Spleen (tissue), 11 donors: ENCODE measurements at regions not wholly inside any gene's neighbourhood (a gene's known extent, or its start where the extent isn't known, plus 50 kb on each side); places are given as distances from the start of the nearest gene placed in this dataset.

ENCODE experiments used
- DNase-seq: peaks from one replicate; pipeline ENCODE4 v3.0.0-alpha.2; 2020
- H3K27ac ChIP-seq, 8 donors: fragments of 200-600 bp; sonication (generic) in 7 of 8; 1 replicate in 4 of 8; 2 replicates in 4 of 8; pipeline versions ENCODE4 v1.5.0 to v1.8.0; 2016 to 2021; ENCODE audit warnings: inconsistent platforms in 4 of 8, mild to moderate bottlenecking in 4 of 8, moderate library complexity in 1 of 8
- H3K27me3 ChIP-seq, 7 donors: fragments of 200-600 bp; sonication (generic) in 6 of 7; replicated peaks in 1 of 7; 1 replicate in 4 of 7; 2 replicates in 3 of 7; pipeline versions ENCODE4 v1.5.0 to v1.8.0; 2016 to 2021; ENCODE audit warnings: inconsistent platforms in 3 of 7, mild to moderate bottlenecking in 1 of 7
- H3K36me3 ChIP-seq, 6 donors: fragments of 200-600 bp; sonication (generic) in 5 of 6; 1 replicate in 4 of 6; 2 replicates in 2 of 6; pipeline versions ENCODE4 v1.5.0 to v1.8.0; 2016 to 2021; ENCODE audit warnings: inconsistent platforms in 2 of 6
- H3K4me1 ChIP-seq, 6 donors: fragments of 200-600 bp; sonication (generic) in 5 of 6; 1 replicate in 3 of 6; 2 replicates in 3 of 6; pipeline versions ENCODE4 v1.5.0 to v1.8.0; 2016 to 2021; ENCODE audit warnings: inconsistent platforms in 3 of 6
- H3K4me3 ChIP-seq, 8 donors: fragments of 200-600 bp; sonication (generic) in 7 of 8; 1 replicate in 4 of 8; 2 replicates in 4 of 8; pipeline versions ENCODE4 v1.5.0 to v1.8.0; 2016 to 2021; ENCODE audit warnings: inconsistent platforms in 4 of 8, mild to moderate bottlenecking in 4 of 8, moderate library complexity in 2 of 8
- H3K9me3 ChIP-seq, 8 donors: fragments of 200-600 bp; sonication (generic) in 7 of 8; 1 replicate in 4 of 8; 2 replicates in 4 of 8; pipeline versions ENCODE4 v1.5.0 to v1.8.0; 2016 to 2021; ENCODE audit warnings: inconsistent platforms in 4 of 8
- POLR2A ChIP-seq, 3 donors: fragments of 450-650 bp; IDR thresholded peaks; one replicate each; pipeline ENCODE4 v1.5.1; 2017; ENCODE audit warnings: antibody characterized with exemption in 3 of 3, mild to moderate bottlenecking in 1 of 3
- POLR2AphosphoS5 ChIP-seq, 3 donors: sonication (generic); formaldehyde crosslinking; IDR thresholded peaks; one replicate each; pipeline ENCODE4 v1.5.1; 2017; ENCODE audit warnings: antibody characterized with exemption in 3 of 3
- WGBS, 5 donors: extraction: QIAGEN DNeasy Blood & Tissue Kit in 3 of 5; methylation state at CpG; one replicate each; pipeline versions ENCODE4 v1.1.5 to v1.1.7; 2013 to 2018; 5-methylcytosine and 5-hydroxymethylcytosine counted together
- intact Hi-C: fragments of 100-400 bp; cut with DNase I; formaldehyde crosslinking; loops from one replicate; pipeline ENCODE4 v1.15.0; 2023; ENCODE audit warnings: low total_unique reads
- TF ChIP-seq, protein P1 (sequence below), 11 experiments: fragments of 200-600 bp in 7 of 11; fragments of 450-650 bp in 4 of 11; sonication (generic) in 4 of 11; IDR thresholded peaks in 8 of 11; conservative IDR thresholded peaks in 3 of 11; 1 replicate in 7 of 11; 2 replicates in 4 of 11; pipeline versions ENCODE4 v1.4.0 to v1.8.0; 2016 to 2021; ENCODE audit warnings: antibody characterized with exemption in 11 of 11, inconsistent platforms in 4 of 11, mild to moderate bottlenecking in 1 of 11
- donor health status: healthy with polysubstance abuse.
- donor health status: DM: no; HTN: no; CAD: no; lungs with moderate emphysema.
- donor health status: DM: no; HTN: no; CAD: no.
- donor health status: Bipolar disorder and iron deficiency.
- donor health status: healthy.
- donor health status: DM: no; HTN: no; CAD: no.
- donor health status: DM: yes; HTN: yes; CAD: no.

DNA sequence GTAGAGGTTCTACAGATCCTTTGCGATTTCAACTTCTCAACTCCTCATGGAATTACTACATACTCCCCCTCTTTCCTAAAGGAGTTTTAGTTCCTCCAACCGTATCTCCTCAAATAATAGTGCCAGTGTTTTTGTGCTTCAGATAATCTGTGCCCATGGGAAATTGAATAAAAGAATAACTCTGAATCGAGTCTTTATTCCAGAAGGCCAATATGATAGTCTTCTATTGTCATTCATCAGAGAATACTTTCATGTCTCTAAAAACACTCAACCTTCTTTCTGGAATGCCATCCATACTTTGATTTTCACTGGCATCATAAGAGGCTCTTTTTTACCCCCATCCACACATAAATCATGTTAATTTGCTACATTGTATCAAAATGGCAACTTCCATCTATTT is 911.3 kb upstream of the USP15 start:
- intact Hi-C loops, result no loop called here
- Histone ChIP-seq H3K27ac (no peak overlapping the region), H3K4me1 (no peaks in the 10 kb centered on the region), H3K27me3 (no peaks in the 10 kb centered on the region), H3K9me3 (no peaks in the 10 kb centered on the region), H3K4me3 (no peak overlapping the region), H3K36me3 (no peaks in the 10 kb centered on the region)
- TF ChIP-seq POLR2A (IDR thresholded peaks at IDR 0.05) (no peak), POLR2AphosphoS5 (IDR thresholded peaks at IDR 0.05) (no peak)
- TF ChIP-seq, protein P1, sequence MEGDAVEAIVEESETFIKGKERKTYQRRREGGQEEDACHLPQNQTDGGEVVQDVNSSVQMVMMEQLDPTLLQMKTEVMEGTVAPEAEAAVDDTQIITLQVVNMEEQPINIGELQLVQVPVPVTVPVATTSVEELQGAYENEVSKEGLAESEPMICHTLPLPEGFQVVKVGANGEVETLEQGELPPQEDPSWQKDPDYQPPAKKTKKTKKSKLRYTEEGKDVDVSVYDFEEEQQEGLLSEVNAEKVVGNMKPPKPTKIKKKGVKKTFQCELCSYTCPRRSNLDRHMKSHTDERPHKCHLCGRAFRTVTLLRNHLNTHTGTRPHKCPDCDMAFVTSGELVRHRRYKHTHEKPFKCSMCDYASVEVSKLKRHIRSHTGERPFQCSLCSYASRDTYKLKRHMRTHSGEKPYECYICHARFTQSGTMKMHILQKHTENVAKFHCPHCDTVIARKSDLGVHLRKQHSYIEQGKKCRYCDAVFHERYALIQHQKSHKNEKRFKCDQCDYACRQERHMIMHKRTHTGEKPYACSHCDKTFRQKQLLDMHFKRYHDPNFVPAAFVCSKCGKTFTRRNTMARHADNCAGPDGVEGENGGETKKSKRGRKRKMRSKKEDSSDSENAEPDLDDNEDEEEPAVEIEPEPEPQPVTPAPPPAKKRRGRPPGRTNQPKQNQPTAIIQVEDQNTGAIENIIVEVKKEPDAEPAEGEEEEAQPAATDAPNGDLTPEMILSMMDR (IDR thresholded peaks at IDR 0.05 in 8 of 11, conservative IDR thresholded peaks at IDR 0.05 in 3 of 11), result no peak
- no peak for DNase-seq
- WGBS, 5 donors, result 78 to 82% (median 78%) methylated on average over 3 of the region's 3 CpGs

DNA sequence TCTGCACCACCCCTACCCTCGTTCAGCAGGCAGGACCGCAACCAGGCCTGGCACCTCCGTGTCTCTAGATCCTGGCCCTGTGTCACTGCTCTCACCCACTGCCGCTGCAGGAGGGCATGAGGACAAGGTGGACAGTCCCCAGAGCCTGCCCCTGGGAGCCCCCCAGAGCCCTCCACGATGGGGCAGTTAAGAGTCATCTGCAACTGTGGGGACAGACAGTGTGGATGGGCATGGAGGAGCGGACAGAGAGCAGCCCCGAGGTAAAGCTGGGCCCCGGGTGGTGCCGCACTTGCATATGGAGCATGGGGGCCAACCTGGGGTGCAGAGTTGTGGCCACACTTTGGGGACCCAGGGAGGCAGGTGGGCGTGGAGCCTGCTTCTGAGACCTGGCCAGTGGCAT is 905.1 kb upstream of the USP15 start:
- Histone ChIP-seq H3K27ac (no peak overlapping the region), H3K36me3 (no peaks in the 10 kb centered on the region), H3K9me3 (peaks cover 0 to 17% (median 0%) of the 10 kb centered on the region in 8 donors), H3K27me3 (no peaks in the 10 kb centered on the region), H3K4me1 (no peaks in the 10 kb centered on the region), H3K4me3 (no peak overlapping the region)
- intact Hi-C loops, result no loop called here
- WGBS, 5 donors, result 78 to 92% (median 85%) methylated on average over 7 to 10 of the region's 10 CpGs
- no peak for TF ChIP-seq POLR2A (IDR thresholded peaks at IDR 0.05)
- TF ChIP-seq, protein P1 (IDR thresholded peaks at IDR 0.05 in 8 of 11, conservative IDR thresholded peaks at IDR 0.05 in 3 of 11), result no peak
- no peak for DNase-seq

DNA sequence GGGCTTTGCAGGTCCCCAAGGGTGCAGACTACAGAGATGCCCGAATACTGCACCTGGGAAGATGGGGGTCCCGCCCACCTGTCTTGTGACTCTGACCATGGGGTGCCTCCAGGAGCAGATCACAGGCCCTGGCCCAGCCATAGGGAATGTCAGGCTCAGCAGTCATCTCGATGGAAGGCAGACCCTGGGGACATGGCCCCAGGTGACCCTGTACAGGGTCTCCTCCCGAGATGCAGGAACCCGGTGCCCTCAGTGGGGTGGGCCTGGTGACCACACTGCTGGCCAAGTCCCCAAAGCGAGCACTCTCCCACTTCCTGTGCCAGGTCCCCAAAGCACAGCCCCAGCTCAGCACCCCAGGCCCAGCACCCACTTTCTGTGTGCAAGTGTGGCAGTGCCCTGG is 903.7 kb upstream of the USP15 start:
- H3K27me3 ChIP-seq, result no peaks in the 10 kb centered on the region
- H3K9me3 ChIP-seq, result peaks cover 0 to 17% (median 0%) of the 10 kb centered on the region in 8 donors
- no peaks in the 10 kb centered on the region for H3K36me3 ChIP-seq
- no peak for DNase-seq
- H3K27ac ChIP-seq, result no peak overlapping the region
- no peak overlapping the region for H3K4me3 ChIP-seq
- H3K4me1 ChIP-seq, result no peaks in the 10 kb centered on the region
- intact Hi-C loops, result no loop called here
- no peak for TF ChIP-seq POLR2A (IDR thresholded peaks at IDR 0.05)
- TF ChIP-seq, protein P1 (IDR thresholded peaks at IDR 0.05 in 8 of 11, conservative IDR thresholded peaks at IDR 0.05 in 3 of 11), result no peak
- TF ChIP-seq POLR2AphosphoS5 (IDR thresholded peaks at IDR 0.05), result no peak
- WGBS, 5 donors, result 80 to 98% (median 88%) methylated on average over 3 to 6 of the region's 6 CpGs

DNA sequence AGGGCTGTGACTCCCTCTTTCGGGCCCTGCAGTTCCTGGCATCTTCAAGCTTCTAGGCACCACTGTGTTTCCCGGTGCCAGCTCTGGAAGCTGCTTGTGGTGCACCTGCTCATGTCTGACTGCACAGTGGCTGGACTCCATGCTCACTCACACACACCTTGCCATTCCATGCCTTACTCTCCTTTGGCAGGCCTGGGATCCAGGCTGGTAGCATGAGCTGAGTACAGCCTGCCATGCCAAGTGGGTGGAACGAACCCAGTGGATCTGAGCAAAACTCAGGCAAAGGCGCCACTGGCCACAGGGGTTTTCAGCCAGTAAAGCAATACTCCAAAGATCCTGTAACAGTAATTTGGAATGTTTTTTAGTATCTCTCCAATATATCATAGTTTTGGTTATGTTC is 902.7 kb upstream of the USP15 start:
- H3K36me3 ChIP-seq, result no peaks in the 10 kb centered on the region
- H3K27me3 ChIP-seq, result no peaks in the 10 kb centered on the region
- TF ChIP-seq POLR2A (IDR thresholded peaks at IDR 0.05), result no peak
- H3K4me1 ChIP-seq, result no peaks in the 10 kb centered on the region
- H3K9me3 ChIP-seq, result peaks cover 0 to 17% (median 0%) of the 10 kb centered on the region in 8 donors
- 78 to 92% (median 81%) methylated on average over 4 of the region's 4 CpGs for WGBS, 5 donors
- intact Hi-C loops, result no loop called here
- no peak for DNase-seq
- no peak overlapping the region for H3K4me3 ChIP-seq
- no peak overlapping the region for H3K27ac ChIP-seq

DNA sequence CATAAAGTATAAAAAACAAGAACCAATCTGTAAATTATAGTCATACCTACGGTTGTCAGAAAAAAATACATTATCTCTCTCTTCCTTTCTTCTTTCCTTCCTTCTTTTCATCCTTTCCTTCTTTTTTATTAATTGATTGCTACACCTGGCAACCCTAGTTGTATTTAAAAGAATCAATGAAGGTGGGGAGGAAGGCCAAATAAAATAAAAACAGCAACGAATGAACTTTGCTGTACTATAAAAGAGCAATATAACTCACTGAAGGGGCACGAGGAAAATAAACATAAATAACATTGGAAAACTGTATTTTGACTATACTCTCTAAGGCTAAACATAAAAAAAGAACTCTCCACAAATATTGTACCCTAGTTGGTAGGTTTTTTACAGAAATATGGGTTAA is 898.2 kb upstream of the USP15 start:
- no peaks in the 10 kb centered on the region for H3K36me3 ChIP-seq
- no peak for DNase-seq
- no peaks in the 10 kb centered on the region for H3K4me1 ChIP-seq
- H3K9me3 ChIP-seq, result no peaks in the 10 kb centered on the region
- intact Hi-C loops, result no loop called here
- TF ChIP-seq, protein P1 (IDR thresholded peaks at IDR 0.05 in 8 of 11, conservative IDR thresholded peaks at IDR 0.05 in 3 of 11), result no peak
- TF ChIP-seq POLR2A (IDR thresholded peaks at IDR 0.05) (no peak), POLR2AphosphoS5 (IDR thresholded peaks at IDR 0.05) (no peak)
- no peak overlapping the region for H3K27ac ChIP-seq
- H3K4me3 ChIP-seq, result no peak overlapping the region
- WGBS, 5 donors, result 75 to 83% (median 80%) methylated on average over 3 of the region's 3 CpGs
- no peaks in the 10 kb centered on the region for H3K27me3 ChIP-seq
